PC-3 (cell line): ENCODE measurements at regions not wholly inside any gene's neighbourhood (a gene's known extent, or its start where the extent isn't known, plus 50 kb on each side); places are given as distances from the start of the nearest gene placed in this dataset.

Experiments
- ATAC-seq: fragments of 200-7000 bp; cut with Tn5 transposase; 2 replicates; pipeline ENCODE4 v1.9.1; 2020; ENCODE audit warnings: mild to moderate bottlenecking, moderate library complexity
- BruUV-seq: library from RNA; stranded (reverse); fragments of 400-500 nt; replicated peaks from 2 replicates; lab custom pipeline; 2021; lab: Mats Ljungman, UMichigan
- CTCF ChIA-PET: fragments of 300-600 bp; sonication (Branson Sonifier 250); formaldehyde crosslinking; loops from one replicate; lab custom pipeline; 2022; ENCODE audit warnings: antibody characterized with exemption; lab: Charles Lee
- POLR2A ChIA-PET: fragments of 300-600 bp; sonication (Branson Sonifier 250); formaldehyde crosslinking; loops from one replicate; lab custom pipeline; 2022; ENCODE audit warnings: antibody characterized with exemption; ENCODE audit not compliant: unreplicated experiment; lab: Charles Lee
- DNase-seq: peaks from one replicate; pipeline ENCODE4 v3.0.0-alpha.2; 2015
- H2AFZ ChIP-seq: fragments of 300-600 bp; sonication (generic); 2 replicates; pipeline ENCODE4 v1.6.0; 2016; ENCODE audit warnings: antibody characterized with exemption, low read length
- H3F3A ChIP-seq: fragments of 300-600 bp; sonication (generic); one replicate; pipeline ENCODE4 v1.6.0; 2017; ENCODE audit warnings: antibody characterized with exemption, low read length, control low read depth, mild to moderate bottlenecking; ENCODE audit not compliant: unreplicated experiment
- H3K27ac ChIP-seq: fragments of 300-600 bp; sonication (generic); 2 replicates; pipeline ENCODE4 v1.5.1; 2016; ENCODE audit warnings: mild to moderate bottlenecking, low read length
- H3K27me3 ChIP-seq: fragments of 300-600 bp; sonication (generic); 2 replicates; pipeline ENCODE4 v1.6.1; 2016; ENCODE audit warnings: low read length, mixed read lengths
- H3K36me3 ChIP-seq: fragments of 300-600 bp; sonication (generic); 2 replicates; pipeline ENCODE4 v1.6.1; 2016; ENCODE audit warnings: low read depth, mixed run types, low read length, mixed read lengths
- H3K4me1 ChIP-seq: fragments of 300-600 bp; sonication (generic); 2 replicates; pipeline ENCODE4 v1.5.1; 2016; ENCODE audit warnings: low read length; ENCODE audit not compliant: insufficient read depth
- H3K4me2 ChIP-seq: fragments of 300-600 bp; sonication (generic); 2 replicates; pipeline ENCODE4 v1.6.0; 2016; ENCODE audit warnings: low read length
- H3K4me3 ChIP-seq: fragments of 300-600 bp; sonication (generic); 2 replicates; pipeline ENCODE4 v1.5.1; 2016; ENCODE audit warnings: mild to moderate bottlenecking, low read length, mixed read lengths
- H3K79me2 ChIP-seq: fragments of 300-600 bp; sonication (generic); 2 replicates; pipeline ENCODE4 v1.6.1; 2017; ENCODE audit warnings: low read length, mixed read lengths
- H3K9ac ChIP-seq: fragments of 300-600 bp; sonication (generic); 2 replicates; pipeline ENCODE4 v1.6.0; 2016; ENCODE audit warnings: mild to moderate bottlenecking, low read length
- H3K9me2 ChIP-seq: fragments of 300-600 bp; sonication (generic); replicated peaks from 2 replicates; pipeline ENCODE4 v1.6.1; 2016; ENCODE audit warnings: mixed run types, low read length, mixed read lengths
- H3K9me3 ChIP-seq: fragments of 300-600 bp; sonication (generic); 2 replicates; pipeline ENCODE4 v1.6.1; 2016; ENCODE audit warnings: low read length, mixed read lengths
- H4K20me1 ChIP-seq: fragments of 300-600 bp; sonication (generic); 2 replicates; pipeline ENCODE4 v1.6.1; 2016; ENCODE audit warnings: low read length, mixed read lengths
- CTCF ChIP-seq: fragments of 300-600 bp; sonication (generic); conservative IDR thresholded peaks from 2 replicates; pipeline ENCODE4 v1.5.1; 2017; ENCODE audit warnings: antibody characterized with exemption, low read depth, mild to moderate bottlenecking, low read length
- EZH2 ChIP-seq: fragments of 300-600 bp; sonication (generic); IDR thresholded peaks from one replicate; pipeline ENCODE4 v1.6.1; 2017; ENCODE audit warnings: antibody characterized with exemption, mild to moderate bottlenecking, low read length; ENCODE audit not compliant: unreplicated experiment
- EZH2phosphoT487 ChIP-seq: fragments of 300-600 bp; sonication (generic); IDR thresholded peaks from 2 replicates; pipeline ENCODE4 v1.6.1; 2018; ENCODE audit warnings: mild to moderate bottlenecking, antibody characterized with exemption, low read length, borderline replicate concordance
- intact Hi-C: fragments of 100-400 bp; cut with micrococcal nuclease; formaldehyde crosslinking; loops from 2 replicates; pipeline ENCODE4 v1.9.0; 2023

- no peaks in the 10 kb centered on the region for H3K27me3 ChIP-seq
- no peaks in the 10 kb centered on the region for H3K36me3 ChIP-seq
- no peak overlapping the region for H3K9ac ChIP-seq
- no peak overlapping the region for H3K27ac ChIP-seq
- POLR2A ChIA-PET = no interaction called here
- H3K9me2 ChIP-seq = no peaks in the 10 kb centered on the region
- TF ChIP-seq EZH2 (no peak), EZH2phosphoT487 (no peak), CTCF (no peak)
- H3K9me3 ChIP-seq = no peaks in the 10 kb centered on the region
- CTCF ChIA-PET = no interaction called here
- no TSS peak for BruUV-seq
- DNase-seq (no peak), ATAC-seq (no peak)
- H4K20me1 ChIP-seq = no peaks in the 10 kb centered on the region
- no peak overlapping the region for H3K4me3 ChIP-seq
- H3K79me2 ChIP-seq = no peaks in the 10 kb centered on the region
- no peaks in the 10 kb centered on the region for H3F3A ChIP-seq
- intact Hi-C loops = no loop called here
- H2AFZ ChIP-seq = no peak overlapping the region
- H3K4me1 ChIP-seq = no peaks in the 10 kb centered on the region
- H3K4me2 ChIP-seq = no peak overlapping the region
Measured at GRCh38 chr19:28148554-28148953, 1064.4 kb downstream of the UQCRFS1 start.

- Histone ChIP-seq H3K9ac (no peak overlapping the region), H3K9me2 (no peaks in the 10 kb centered on the region), H2AFZ (no peak overlapping the region), H3K4me3 (no peak overlapping the region), H3K27me3 (no peaks in the 10 kb centered on the region), H4K20me1 (no peaks in the 10 kb centered on the region), H3K79me2 (no peaks in the 10 kb centered on the region), H3F3A (no peaks in the 10 kb centered on the region), H3K9me3 (no peaks in the 10 kb centered on the region), H3K4me2 (no peak overlapping the region), H3K27ac (no peak overlapping the region), H3K4me1 (no peaks in the 10 kb centered on the region), H3K36me3 (no peaks in the 10 kb centered on the region)
- ATAC-seq (no peak), DNase-seq (no peak)
- POLR2A ChIA-PET = no interaction called here
- CTCF ChIA-PET = no interaction called here
- BruUV-seq = no TSS peak
- intact Hi-C loops = no loop called here
- TF ChIP-seq EZH2 = no peak
- TF ChIP-seq EZH2phosphoT487 = no peak
- TF ChIP-seq CTCF = no peak
Measured at GRCh38 chr19:28142258-28142657, 1070.7 kb downstream of the UQCRFS1 start.

GRCh38 chr19:28140201-28140600 is 1072.8 kb downstream of the UQCRFS1 start:
- intact Hi-C loops = no loop called here
- no TSS peak for BruUV-seq
- DNase-seq (no peak), ATAC-seq (no peak)
- Histone ChIP-seq H3K79me2 (no peaks in the 10 kb centered on the region), H3K9me2 (no peaks in the 10 kb centered on the region), H3K36me3 (no peaks in the 10 kb centered on the region), H3K27ac (no peak overlapping the region), H2AFZ (no peak overlapping the region), H3K9ac (no peak overlapping the region), H3K4me2 (no peak overlapping the region), H4K20me1 (no peaks in the 10 kb centered on the region), H3K9me3 (no peaks in the 10 kb centered on the region), H3K27me3 (no peaks in the 10 kb centered on the region), H3K4me3 (no peak overlapping the region), H3K4me1 (no peaks in the 10 kb centered on the region), H3F3A (no peaks in the 10 kb centered on the region)
- ChIA-PET POLR2A (no interaction called here), CTCF (no interaction called here)
- TF ChIP-seq EZH2phosphoT487 = no peak
- no peak for TF ChIP-seq EZH2
- TF ChIP-seq CTCF = no peak
